Stimulated activated CD8-positive, alpha-beta memory T cell treated with anti-CD3 and anti-CD28 coated beads, Interleukin-2, amount 100 ng/mL, for 1 hour (primary cell): ENCODE measurements at regions not wholly inside any gene's neighbourhood (a gene's known extent, or its start where the extent isn't known, plus 50 kb on each side); places are given as distances from the start of the nearest gene placed in this dataset.

Source experiments
- DNase-seq, 2 donors: peaks; one replicate each; pipeline ENCODE4 v3.0.0-alpha.2; 2020; ENCODE audit warnings: low read depth in 2 of 2

DNA sequence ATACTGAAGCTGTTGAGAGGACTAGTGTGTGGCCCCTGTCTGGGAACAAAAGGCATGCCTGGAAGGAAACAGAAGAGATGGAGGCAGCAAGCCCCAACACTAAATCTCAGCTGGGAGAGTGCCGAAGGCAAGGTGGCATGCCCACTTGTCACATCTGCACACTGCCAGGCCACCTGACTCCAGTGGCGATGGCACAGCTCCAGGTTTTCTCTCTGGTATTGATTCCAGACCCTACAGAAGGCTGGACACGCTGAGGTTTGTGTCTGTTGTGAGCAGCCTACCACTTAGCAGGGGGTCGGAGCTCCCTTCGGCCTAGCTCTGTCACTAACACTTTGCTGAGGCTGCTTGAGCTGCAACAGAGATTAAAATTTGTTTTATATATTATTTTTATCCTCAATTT is 307.3 kb downstream of the TDRD15 start:
- DNase-seq: no peak

DNA sequence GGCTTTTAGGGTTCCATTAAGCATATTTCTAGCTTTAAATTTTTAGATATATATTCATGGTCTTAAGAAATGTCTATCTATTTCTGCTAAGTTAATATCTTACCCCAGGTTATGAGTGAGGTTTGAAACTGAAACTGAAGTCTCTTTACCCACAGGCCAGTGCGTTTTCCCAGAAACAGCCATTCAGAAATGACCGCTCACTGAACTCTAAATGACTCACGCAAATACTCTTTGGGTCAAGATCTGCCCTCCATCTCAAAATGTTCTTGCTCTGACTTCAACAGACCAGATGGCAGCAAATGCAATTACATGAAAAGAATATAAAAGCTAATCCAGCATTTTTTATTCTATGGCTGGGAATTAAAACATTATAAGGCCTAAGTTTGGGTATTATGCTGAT is 315.2 kb downstream of the TDRD15 start:
- no peak for DNase-seq

DNA sequence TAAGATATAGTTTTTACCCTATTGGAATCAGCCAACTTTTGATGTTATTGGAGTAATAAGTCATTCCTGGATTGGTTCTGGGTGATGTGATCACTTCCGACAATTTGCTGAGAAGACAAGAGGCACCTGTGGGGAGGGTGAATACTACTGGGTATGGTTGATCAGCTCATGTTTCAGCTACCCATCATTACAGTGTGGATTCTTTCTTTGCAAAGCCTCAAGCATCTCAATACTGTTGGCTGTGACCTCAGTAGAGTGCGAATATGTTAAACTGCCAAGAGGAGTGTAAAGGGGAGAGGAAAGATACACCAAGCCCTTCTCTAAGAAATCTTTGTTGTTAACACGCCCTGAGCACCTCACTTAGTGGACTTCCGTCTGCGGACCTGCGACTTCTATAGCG is 317.7 kb downstream of the TDRD15 start:
- DNase-seq: no peak

DNA sequence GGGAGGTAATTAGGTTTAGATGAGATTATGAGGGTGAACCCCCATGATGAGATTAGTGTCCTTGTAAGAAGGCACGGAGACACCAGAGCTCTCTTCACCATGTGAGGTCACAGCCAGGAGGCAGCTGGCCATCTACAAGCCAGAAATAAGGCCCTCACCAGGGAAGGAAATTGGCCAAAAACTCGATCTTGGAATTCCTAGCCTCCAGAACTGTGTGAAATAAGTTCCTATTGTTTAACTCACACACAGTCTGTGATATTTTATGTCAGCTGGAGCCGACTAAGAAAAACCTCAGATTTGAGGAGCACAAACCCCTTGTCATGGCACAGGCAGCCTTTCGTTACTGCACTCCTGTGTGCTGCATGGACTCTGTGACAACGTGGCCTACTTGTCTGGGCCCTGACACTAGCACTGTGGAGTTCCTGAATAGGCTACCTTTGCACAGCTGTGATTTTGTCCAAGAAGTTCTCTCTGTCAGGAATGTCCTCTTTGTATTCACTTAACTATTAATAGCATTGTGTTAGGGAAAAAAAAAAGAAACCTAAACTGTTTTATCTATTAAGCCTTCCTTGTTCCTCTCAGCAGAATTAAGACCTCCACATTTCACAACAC is 319.8 kb downstream of the TDRD15 start:
- no peak for DNase-seq

DNA sequence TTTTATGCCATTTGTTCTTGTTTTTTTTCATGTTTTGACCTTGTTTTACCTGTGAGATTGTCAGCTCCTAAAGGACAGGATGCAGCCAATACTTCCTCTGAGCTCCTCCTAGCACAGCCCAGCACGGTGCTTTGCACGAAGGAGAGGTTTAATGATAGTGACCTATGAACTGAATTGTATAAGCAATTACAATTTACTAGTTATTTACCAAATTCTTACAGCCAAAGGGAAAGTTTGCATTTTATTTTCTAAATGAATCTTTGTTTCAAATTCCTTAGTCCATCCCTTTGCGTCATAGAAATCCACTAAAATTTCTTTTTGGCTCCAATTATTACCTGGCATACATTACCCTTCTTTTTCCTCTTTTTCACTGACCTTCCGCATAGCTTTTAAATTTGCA is 326.1 kb downstream of the TDRD15 start:
- DNase-seq: no peak

DNA sequence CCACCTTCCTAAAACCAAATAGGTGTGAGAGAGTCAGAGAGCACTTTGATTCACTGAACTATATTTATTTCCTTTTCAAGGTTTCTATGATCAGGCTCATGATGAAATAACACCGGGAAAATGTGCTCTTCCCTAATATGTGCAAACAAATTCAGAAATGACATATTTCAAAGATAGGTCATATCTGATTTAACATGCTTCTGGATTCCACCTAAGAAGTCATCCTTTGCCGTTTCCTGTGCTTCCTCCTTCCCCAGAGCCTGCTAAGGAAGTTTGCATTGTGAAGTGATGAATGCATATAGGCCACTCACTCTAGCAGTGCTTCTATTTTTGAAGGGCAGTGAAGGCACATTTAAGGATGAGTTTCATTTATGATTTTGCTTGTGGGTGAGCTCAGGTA is 327.6 kb downstream of the TDRD15 start:
- DNase-seq: no peak

DNA sequence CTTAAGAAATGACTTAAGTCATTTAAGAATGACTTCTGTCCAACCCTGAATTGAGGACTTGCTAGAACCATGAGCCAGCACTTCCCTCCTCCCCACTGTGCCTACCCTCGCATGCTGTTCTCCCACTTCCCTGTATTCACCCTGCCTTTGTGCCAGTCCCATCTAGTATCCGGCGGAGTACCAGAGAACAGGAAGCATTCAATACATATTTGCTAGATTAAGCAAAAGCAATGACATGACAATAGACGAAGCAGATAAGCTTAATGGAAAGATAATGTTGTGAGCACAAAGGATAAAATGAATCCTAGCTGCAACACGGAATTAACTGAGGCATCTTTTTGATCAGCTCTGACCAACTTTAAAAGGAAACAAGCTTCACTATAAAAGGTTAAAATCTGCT is 328.5 kb downstream of the TDRD15 start:
- DNase-seq: no peak

DNA sequence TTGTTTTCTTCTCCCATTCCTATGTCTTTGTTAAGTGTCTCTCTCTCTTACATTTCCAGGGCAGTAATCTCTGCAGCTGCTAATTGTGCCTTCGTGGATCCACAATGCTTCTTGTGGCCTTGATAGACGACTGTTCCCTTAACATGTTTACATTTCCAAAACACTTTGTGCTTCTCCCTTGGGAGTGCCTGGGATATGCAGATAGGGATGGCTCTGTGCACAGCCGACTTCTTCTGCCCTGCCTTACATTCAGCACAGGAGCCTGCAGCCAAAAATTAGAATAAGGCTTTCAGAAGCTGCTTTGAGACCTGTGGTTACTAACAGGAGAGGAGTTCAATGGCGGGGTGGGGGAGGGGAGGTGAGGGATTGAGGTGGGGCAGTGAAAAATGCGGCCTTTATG is 328.9 kb downstream of the TDRD15 start:
- DNase-seq: no peak

DNA sequence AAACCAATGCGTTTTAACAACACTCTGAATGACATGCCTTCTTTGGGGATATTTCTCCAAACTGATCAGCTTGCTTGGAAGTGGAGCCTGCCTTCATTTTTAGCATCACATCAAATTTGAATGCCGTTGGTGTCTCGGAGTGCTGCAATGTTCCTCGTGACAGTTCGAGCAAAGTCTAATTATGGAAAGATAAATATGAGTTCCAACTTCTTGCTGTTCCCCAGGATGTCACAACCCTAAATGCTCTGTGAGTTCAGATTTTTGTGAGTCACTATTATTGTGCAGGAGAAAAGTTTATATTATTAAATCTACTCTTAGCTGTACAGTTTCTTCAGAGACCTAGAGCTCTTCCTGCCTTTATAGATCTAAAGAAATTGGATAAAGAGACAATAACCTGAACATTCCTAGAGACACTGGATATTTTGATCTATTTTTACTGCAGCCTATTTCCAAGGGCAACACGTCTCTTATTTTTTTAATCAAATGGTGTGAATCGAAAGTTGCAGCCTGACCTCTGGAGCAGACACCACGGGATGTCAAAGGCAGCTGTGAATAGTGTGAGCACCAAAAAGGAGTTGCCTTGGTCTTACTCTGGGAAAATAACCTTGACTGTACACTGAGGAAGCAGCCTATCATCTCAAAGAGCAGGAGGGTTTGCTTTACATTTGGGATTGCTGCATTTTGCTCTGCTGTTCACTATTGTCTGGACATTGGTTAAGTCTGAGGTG is 330.1 kb downstream of the TDRD15 start:
- DNase-seq: no peak

DNA sequence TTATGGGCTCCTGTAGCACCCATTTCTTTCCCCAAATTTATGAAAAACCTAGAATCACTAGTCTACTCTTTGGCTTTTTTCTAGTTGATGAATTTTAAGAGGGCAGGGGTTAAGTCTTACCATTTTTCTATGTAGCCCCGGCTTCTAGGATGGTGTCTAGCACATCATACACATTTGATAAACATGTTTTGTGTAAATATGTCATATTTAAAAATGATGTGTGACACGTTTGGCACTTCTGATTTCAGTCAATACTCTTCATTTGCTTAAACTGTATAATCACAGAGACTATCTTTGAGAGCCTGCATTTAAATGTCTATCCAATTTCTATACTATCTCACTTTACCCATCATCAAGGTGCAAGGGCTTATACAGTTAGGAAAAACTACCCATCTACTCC is 331.1 kb downstream of the TDRD15 start:
- no peak for DNase-seq

DNA sequence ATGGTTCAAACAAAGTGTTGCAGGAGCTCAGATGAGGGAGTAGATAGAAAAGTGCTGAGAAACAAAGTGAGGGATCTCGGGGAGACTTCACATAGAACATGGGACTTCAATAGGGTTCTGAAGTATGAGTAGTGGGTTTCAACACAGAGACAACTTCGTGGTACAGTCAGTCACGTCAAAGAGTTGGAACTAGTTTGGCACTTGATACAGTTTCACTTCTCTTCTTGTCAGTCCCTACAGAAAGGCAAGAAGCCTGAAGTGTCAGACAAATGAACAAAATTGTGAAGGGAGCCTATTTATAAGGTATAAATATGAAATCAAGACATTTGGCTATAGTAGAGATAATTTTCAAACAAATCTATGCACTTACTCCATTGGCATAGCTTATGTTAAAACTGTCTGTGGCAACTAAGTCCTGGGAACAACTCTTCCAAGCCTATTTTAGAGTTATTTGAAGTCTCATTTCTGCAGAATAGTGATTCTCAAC is 338.0 kb downstream of the TDRD15 start:
- DNase-seq: no peak

DNA sequence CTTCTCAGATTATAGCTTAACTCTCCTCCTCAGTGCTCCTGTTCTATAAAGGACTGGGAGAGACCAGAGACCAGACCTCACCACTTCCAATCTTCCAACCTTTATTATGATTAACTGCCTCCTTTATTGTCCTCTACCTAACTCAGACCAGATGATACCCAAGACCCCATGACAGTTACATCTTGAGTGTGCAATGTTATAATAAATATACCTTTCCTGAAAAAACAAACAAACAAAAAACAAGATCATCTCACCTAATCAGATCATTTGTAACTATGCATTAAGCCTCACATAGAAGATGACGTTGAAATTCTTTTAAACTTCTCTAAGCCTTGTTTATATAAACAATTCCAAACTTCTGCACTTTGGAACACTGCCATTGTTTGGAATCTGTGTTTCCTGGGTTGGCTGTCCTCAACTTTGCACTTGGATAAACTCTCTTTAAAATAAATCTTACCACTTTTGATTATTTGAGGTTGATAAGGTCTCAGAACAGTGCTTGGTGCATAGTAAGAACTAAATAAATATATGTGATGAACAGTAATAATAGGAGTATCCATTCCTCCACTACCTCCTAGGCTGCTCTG is 342.7 kb downstream of the TDRD15 start:
- DNase-seq: no peak

DNA sequence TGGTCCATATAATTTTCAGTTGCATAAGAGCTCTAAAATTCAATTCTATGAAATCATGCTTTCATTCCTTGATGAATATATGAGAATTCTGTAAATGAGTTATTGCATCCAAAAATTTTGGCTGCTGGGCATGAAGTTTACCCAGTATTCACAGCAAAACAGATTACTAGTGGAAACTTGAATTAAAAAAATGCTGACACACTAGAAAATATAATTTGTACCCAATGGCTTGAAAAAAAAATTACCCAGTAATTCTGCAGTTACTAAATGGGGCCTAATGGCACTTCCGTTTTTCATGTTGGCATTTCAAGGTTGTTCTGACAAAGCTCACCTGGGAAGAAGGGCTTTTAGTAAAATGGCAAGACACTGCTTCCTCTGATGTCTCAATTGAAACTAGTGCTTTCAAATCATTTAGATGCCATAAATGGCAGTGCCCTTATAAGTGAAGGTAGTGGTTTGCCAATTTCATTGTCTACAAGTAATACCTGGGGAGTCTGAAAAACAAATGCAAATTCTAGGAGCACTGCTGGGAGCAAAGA is 343.6 kb downstream of the TDRD15 start:
- DNase-seq: no peak

DNA sequence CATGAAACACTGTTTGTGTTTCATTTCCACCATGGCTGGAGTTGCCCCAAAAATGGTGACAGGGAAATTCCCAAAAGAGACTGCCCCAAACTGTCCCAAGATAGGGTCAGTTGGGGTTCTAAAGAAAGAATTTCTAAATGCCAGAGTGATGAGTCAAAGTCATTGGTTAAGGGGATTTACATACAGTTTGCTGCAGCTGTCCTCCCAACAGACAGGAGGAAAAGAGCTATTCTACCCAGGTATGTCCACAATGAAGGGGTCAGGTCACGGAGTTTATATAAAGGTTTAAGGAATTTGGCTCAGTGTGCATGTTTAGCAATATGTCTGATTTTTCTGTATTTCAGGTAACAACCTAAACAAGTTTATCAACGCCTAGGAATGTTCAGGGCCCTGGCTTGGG is 344.1 kb downstream of the TDRD15 start:
- DNase-seq: no peak

DNA sequence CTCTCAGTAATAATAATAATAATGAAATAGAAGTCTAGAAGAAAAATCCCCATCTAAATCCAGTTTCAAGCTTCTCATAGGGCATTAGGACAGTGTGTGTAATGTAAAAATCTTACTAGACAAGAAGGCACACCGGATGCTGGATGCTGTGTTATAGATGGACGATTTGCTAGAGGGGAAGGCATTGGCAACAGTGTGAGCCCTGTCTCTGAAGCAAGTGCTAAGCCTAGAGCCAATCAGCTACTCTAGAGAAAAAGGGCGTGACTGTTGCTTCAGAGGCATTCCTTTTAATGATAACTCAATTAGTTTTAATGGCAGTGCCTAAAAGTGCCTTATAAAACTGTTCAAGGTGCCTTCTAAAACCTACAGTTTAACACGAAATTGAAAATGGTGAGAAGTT is 344.9 kb downstream of the TDRD15 start:
- no peak for DNase-seq

DNA sequence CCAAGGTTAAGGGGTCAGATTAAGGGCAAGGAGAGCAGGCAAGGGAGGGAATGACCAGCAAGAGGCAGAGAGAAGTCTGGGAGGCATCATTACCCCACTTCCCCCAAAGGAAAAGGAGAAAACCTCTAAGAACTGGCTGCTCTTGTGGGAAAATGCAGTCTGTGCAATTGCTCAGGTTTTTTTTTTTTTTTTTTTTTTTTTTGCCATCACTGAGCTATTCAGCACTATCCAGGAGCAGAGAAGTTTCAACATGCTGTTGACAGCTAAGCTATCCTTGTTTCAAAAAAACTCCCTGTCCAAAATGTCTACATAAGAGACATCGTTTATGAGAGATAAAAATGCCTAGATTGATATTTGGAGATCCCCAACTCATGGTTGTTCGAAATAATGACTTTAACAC is 345.4 kb downstream of the TDRD15 start:
- DNase-seq: no peak

DNA sequence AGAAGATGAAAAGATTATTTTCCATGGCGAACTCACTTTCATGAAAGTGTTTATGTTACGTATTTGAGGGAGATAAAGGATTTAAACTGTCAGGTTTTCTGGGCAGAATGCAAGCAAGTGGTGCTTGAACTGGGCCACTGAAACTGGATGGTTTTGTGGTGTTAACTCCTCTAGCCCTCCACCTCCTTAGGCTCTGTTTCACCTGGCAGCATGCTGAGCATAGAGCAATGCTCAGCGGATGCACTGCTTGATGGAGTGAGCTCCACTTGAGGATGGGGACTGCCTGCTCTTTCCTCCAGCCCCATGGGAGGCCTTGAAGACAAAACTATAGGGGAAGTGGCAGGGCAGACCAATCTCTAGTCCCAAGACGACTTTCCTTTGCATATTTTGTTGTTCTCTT is 345.8 kb downstream of the TDRD15 start:
- DNase-seq: no peak

DNA sequence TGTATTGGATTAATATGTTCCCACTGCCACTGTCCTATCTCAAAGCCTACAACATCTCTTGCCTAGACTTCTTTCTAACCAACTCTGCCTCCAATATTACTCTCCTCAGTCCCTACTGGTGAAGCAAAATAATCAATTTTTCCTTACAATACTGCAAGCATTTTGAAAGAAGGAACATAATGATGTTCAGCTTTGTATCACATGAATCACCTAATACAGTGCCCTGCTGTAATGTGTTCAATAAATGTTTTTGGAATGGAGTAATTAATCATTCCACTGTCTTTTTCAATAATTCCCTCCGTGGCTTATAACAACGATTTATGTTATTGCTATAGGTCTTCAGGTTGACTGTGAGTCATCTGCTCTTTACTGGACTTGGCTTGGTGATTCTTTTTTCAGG is 356.4 kb downstream of the TDRD15 start:
- DNase-seq: no peak

DNA sequence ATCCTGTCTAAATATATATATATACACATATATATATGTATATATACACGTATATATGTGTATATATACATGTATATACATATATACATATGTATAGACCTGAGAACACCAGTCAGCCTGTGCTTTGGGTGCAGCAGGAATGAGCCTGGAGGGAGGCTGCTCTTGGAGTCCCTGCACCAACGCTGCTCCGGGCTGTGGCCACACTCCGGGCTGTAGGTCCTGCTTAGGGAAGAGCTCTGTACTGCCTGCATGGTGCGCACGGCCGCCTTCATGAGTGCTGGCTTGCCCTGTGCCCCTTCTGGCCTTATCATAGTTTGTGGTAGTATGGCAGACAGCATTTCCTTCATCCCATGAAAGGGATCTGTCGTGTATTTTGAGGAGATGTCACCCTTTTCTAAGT is 360.9 kb downstream of the TDRD15 start:
- no peak for DNase-seq

DNA sequence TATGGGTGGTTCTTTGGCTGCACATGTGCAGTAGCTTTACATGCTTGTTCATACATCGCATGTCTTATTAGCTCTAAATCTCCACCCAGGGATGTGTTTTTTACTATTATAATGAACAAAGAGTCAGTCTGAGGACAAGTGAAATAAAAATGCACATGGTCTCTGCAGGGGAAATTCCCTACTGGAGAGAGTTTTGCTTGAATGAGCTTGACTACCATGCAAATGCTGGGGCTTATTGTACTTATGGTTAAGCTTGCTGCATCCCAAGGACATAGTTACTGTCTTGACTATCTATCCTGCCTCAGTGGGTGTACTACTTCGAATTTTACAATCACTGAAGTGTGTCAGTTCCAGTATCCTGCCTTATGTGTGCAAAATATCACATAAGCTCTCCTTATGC is 362.7 kb downstream of the TDRD15 start:
- DNase-seq: no peak

DNA sequence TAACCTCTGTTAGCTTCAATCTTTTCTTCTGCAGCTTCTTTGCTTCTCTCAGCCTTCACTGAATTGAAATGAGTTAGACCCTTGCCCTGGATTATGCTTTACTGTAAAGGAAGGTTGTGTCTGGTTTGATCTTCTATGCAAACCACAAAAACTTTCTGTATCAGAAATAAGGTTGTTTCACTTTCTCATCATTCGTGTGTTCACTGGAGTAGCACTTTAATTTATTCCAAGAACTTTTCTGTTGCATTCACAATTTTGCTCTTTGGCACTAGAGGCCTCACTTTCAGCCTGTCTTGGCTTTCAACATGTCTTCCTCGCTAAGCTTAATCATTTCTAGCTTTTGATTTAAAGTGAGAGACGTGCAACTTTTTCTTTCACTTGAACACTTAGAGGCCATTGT is 365.3 kb downstream of the TDRD15 start:
- no peak for DNase-seq

DNA sequence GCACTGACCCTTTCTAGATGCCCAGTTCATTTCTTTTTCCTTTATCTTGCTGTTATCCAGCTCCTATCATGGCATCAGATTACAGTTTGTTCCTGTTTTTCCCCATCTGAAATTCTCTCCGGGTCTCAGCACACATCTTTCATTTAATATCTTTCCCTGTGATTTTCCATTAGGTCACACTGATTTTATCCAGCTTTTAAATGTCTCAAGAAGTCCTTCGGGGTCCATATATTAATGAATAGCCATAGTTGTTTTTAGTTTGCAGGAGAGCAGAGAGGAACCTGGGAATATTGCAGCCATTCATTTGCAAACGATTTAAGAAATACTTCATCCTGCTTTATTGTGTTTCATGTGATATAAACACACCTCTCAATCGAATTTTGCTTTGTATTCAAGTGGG is 374.2 kb downstream of the TDRD15 start:
- no peak for DNase-seq

DNA sequence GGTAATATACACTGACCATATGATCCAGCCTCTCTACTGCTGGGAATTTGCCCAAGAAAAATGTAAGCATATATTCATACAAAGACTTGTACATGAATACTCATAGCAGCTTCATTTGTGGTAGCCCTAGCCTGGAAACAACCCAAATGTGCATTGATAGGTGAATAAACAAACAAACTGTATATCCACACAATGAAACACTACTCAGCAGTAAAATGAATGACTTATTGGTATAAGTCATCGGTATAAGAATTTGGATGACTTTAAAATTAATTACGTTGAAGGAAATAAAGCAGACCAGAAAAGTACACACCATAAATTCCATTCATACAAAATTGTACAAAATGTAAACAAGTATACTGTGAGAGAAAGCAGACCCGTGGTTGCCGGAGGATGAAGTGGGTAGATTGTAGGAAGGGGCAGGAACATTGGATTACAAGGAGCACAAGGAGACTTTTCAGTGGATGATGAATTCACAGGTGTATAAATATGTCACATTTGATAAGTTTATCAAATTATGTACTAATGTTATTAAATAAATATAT is 376.7 kb downstream of the TDRD15 start:
- no peak for DNase-seq
